Mesendoderm (in vitro differentiated cells): ENCODE measurements at regions not wholly inside any gene's neighbourhood (a gene's known extent, or its start where the extent isn't known, plus 50 kb on each side); places are given as distances from the start of the nearest gene placed in this dataset.

Experiments used
- DNase-seq: peaks from one replicate; pipeline ENCODE4 v3.0.0; 2013
- H2AK5ac ChIP-seq: 2 replicates; pipeline ENCODE4 v1.6.1; 2013; ENCODE audit warnings: low read length, inconsistent platforms
- H2BK120ac ChIP-seq: 2 replicates; pipeline ENCODE4 v1.6.1; 2013; ENCODE audit warnings: low read depth, mild to moderate bottlenecking, low read length, moderate library complexity, mixed read lengths
- H2BK15ac ChIP-seq: replicated peaks from 2 replicates; pipeline ENCODE4 v1.6.1; 2013; ENCODE audit warnings: low read depth, mild to moderate bottlenecking, moderate library complexity
- H2BK5ac ChIP-seq: 2 replicates; pipeline ENCODE4 v1.6.1; 2013; ENCODE audit warnings: low read length, inconsistent platforms
- H3K18ac ChIP-seq: 2 replicates; pipeline ENCODE4 v1.6.1; 2013; ENCODE audit warnings: mild to moderate bottlenecking, low read length, mixed read lengths
- H3K23ac ChIP-seq: one replicate; pipeline ENCODE4 v1.6.1; 2013; ENCODE audit warnings: low read length
- H3K27ac ChIP-seq: 2 replicates; pipeline ENCODE4 v1.5.1; 2013; ENCODE audit warnings: low read depth, mild to moderate bottlenecking, inconsistent platforms, low read length, moderate library complexity
- H3K27me3 ChIP-seq: 2 replicates; pipeline ENCODE4 v1.6.1; 2013; ENCODE audit warnings: low read length, control low read depth, mild to moderate bottlenecking, inconsistent platforms; ENCODE audit not compliant: insufficient read depth, poor library complexity
- H3K36me3 ChIP-seq: 2 replicates; pipeline ENCODE4 v1.6.1; 2013; ENCODE audit warnings: low read length, inconsistent platforms; ENCODE audit not compliant: control insufficient read depth, insufficient read depth
- H3K4ac ChIP-seq: one replicate; pipeline ENCODE4 v1.6.1; 2013; ENCODE audit warnings: low read depth, mild to moderate bottlenecking, low read length, moderate library complexity
- H3K4me1 ChIP-seq: 2 replicates; pipeline ENCODE4 v1.6.1; 2013; ENCODE audit warnings: low read depth, low read length, inconsistent platforms; ENCODE audit not compliant: control insufficient read depth
- H3K4me2 ChIP-seq: 2 replicates; pipeline ENCODE4 v1.6.1; 2013; ENCODE audit warnings: low read length
- H3K4me3 ChIP-seq: 2 replicates; pipeline ENCODE4 v1.5.1; 2013; ENCODE audit warnings: mild to moderate bottlenecking, low read length
- H3K56ac ChIP-seq: one replicate; pipeline ENCODE4 v1.6.1; 2013; ENCODE audit warnings: low read length
- H3K79me1 ChIP-seq: 2 replicates; pipeline ENCODE4 v1.6.1; 2013; ENCODE audit warnings: low read length, inconsistent platforms
- H3K79me2 ChIP-seq: 2 replicates; pipeline ENCODE4 v1.6.1; 2013; ENCODE audit warnings: mild to moderate bottlenecking, low read length; ENCODE audit not compliant: control insufficient read depth, insufficient read depth
- H3K9ac ChIP-seq: 2 replicates; pipeline ENCODE4 v1.6.1; 2013; ENCODE audit warnings: low read length, inconsistent platforms
- H4K5ac ChIP-seq: one replicate; pipeline ENCODE4 v1.6.1; 2013; ENCODE audit warnings: low read length
- H4K8ac ChIP-seq: one replicate; pipeline ENCODE4 v1.6.1; 2013; ENCODE audit warnings: low read depth, mild to moderate bottlenecking, control low read depth, low read length, moderate library complexity
- WGBS: extraction: QIAGEN DNeasy Blood & Tissue Kit; methylation state at CpG from one replicate; pipeline ENCODE4 v1.1.7; 2013; ENCODE audit warnings: low lambda C conversion rate, missing lambda C conversion rate; ENCODE audit not compliant: insufficient coverage; ENCODE audit errors: extremely low coverage; 5-methylcytosine and 5-hydroxymethylcytosine counted together

GRCh38 chr6:19635728-19636127, 201.4 kb upstream of the ID4 start:
- Histone ChIP-seq H3K79me2 (no peaks in the 10 kb centered on the region), H2BK5ac (no peak overlapping the region), H3K79me1 (no peaks in the 10 kb centered on the region), H3K4me1 (no peaks in the 10 kb centered on the region), H3K56ac (no peak overlapping the region), H2BK15ac (no peak overlapping the region), H3K27ac (no peak overlapping the region), H3K9ac (no peak overlapping the region), H3K4me2 (no peak overlapping the region), H3K4ac (no peak overlapping the region), H3K23ac (no peak overlapping the region), H3K27me3 (no peaks in the 10 kb centered on the region), H4K5ac (no peak overlapping the region), H3K36me3 (no peaks in the 10 kb centered on the region), H2BK120ac (no peak overlapping the region), H2AK5ac (no peak overlapping the region), H3K4me3 (no peak overlapping the region), H4K8ac (no peak overlapping the region), H3K18ac (no peak overlapping the region)
- no CpG with 5 or more reads among the region's 2 CpGs for WGBS
- no peak for DNase-seq

DNA sequence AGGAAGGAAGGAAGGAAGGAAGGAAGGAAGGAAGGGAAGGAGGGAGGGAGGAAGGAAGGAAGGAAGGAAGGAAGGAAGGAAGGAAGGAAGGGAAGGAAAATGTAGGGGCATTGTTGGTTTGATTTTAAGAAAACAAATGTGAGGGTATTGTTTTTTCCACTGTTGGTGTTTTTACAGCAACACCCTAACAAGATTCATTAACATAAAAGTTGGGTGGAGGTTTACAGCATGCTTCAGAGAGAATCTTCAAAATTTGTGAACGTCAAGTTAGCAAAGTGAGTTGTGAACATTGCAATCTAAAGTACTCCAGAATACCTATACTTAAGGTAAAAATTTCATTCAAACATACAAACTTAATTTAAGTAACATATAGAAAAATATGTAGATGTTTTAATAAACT, 200.2 kb upstream of the ID4 start:
- Histone ChIP-seq H3K79me2 (no peaks in the 10 kb centered on the region), H3K23ac (no peak overlapping the region), H2BK15ac (no peak overlapping the region), H3K56ac (no peak overlapping the region), H3K9ac (no peak overlapping the region), H2AK5ac (no peak overlapping the region), H3K27ac (no peak overlapping the region), H4K5ac (no peak overlapping the region), H2BK5ac (no peak overlapping the region), H3K79me1 (no peaks in the 10 kb centered on the region), H3K36me3 (no peaks in the 10 kb centered on the region), H3K4me1 (no peaks in the 10 kb centered on the region), H3K27me3 (no peaks in the 10 kb centered on the region), H3K18ac (no peak overlapping the region), H3K4me3 (no peak overlapping the region), H3K4me2 (no peak overlapping the region), H2BK120ac (no peak overlapping the region), H3K4ac (no peak overlapping the region), H4K8ac (no peak overlapping the region)
- no CpG with 5 or more reads among the region's 1 CpG for WGBS
- DNase-seq = no peak

- no CpG with 5 or more reads among the region's 9 CpGs for WGBS
These were observed 198.2 kb upstream of the ID4 start for GRCh38 chr6:19638931-19639330.

GRCh38 chr6:19643287-19643686, 193.9 kb upstream of the ID4 start:
- H3K4ac ChIP-seq = no peak overlapping the region
- H3K27me3 ChIP-seq = no peaks in the 10 kb centered on the region
- H2BK15ac ChIP-seq = no peak overlapping the region
- H2BK5ac ChIP-seq = no peak overlapping the region
- H4K8ac ChIP-seq = no peak overlapping the region
- H3K36me3 ChIP-seq = no peaks in the 10 kb centered on the region
- H3K4me1 ChIP-seq = no peaks in the 10 kb centered on the region
- WGBS = 100% methylated on average over 1 of the region's 2 CpGs
- H3K23ac ChIP-seq = no peak overlapping the region
- no peaks in the 10 kb centered on the region for H3K79me2 ChIP-seq
- H3K4me3 ChIP-seq = no peak overlapping the region
- H3K79me1 ChIP-seq = no peaks in the 10 kb centered on the region
- no peak overlapping the region for H2AK5ac ChIP-seq
- H3K9ac ChIP-seq = no peak overlapping the region
- H3K27ac ChIP-seq = no peak overlapping the region
- H3K4me2 ChIP-seq = no peak overlapping the region
- no peak overlapping the region for H2BK120ac ChIP-seq
- H3K56ac ChIP-seq = no peak overlapping the region
- H4K5ac ChIP-seq = no peak overlapping the region
- H3K18ac ChIP-seq = no peak overlapping the region
- no peak for DNase-seq

More at GRCh38 chr6:19638931-19639330, 198.2 kb upstream of the ID4 start:
- Histone ChIP-seq H2BK15ac (no peak overlapping the region), H3K4me3 (no peak overlapping the region), H3K27me3 (no peaks in the 10 kb centered on the region), H3K79me1 (no peaks in the 10 kb centered on the region), H3K79me2 (no peaks in the 10 kb centered on the region), H2BK120ac (no peak overlapping the region), H3K36me3 (no peaks in the 10 kb centered on the region), H2BK5ac (no peak overlapping the region), H3K18ac (no peak overlapping the region), H3K23ac (no peak overlapping the region), H4K5ac (no peak overlapping the region), H3K4me1 (no peaks in the 10 kb centered on the region), H3K27ac (no peak overlapping the region), H3K4me2 (no peak overlapping the region), H3K56ac (no peak overlapping the region), H4K8ac (no peak overlapping the region), H2AK5ac (no peak overlapping the region), H3K4ac (no peak overlapping the region), H3K9ac (no peak overlapping the region)
- no peak for DNase-seq

- no CpG with 5 or more reads among the region's 2 CpGs for WGBS
- no peaks in the 10 kb centered on the region for H3K79me2 ChIP-seq
- H3K9ac ChIP-seq = no peak overlapping the region
- H3K4ac ChIP-seq = no peak overlapping the region
- no peak overlapping the region for H2BK120ac ChIP-seq
- H3K56ac ChIP-seq = no peak overlapping the region
- no peak overlapping the region for H2BK5ac ChIP-seq
- no peak overlapping the region for H4K5ac ChIP-seq
- no peak overlapping the region for H2BK15ac ChIP-seq
- no peaks in the 10 kb centered on the region for H3K4me1 ChIP-seq
- no peak for DNase-seq
- no peaks in the 10 kb centered on the region for H3K79me1 ChIP-seq
- H3K4me2 ChIP-seq = no peak overlapping the region
- H3K4me3 ChIP-seq = no peak overlapping the region
- no peak overlapping the region for H4K8ac ChIP-seq
- H3K27me3 ChIP-seq = no peaks in the 10 kb centered on the region
- H3K27ac ChIP-seq = no peak overlapping the region
- H3K36me3 ChIP-seq = no peaks in the 10 kb centered on the region
- H2AK5ac ChIP-seq = no peak overlapping the region
- H3K18ac ChIP-seq = no peak overlapping the region
- H3K23ac ChIP-seq = no peak overlapping the region
These were observed 193.5 kb upstream of the ID4 start for GRCh38 chr6:19643713-19644112.

DNA sequence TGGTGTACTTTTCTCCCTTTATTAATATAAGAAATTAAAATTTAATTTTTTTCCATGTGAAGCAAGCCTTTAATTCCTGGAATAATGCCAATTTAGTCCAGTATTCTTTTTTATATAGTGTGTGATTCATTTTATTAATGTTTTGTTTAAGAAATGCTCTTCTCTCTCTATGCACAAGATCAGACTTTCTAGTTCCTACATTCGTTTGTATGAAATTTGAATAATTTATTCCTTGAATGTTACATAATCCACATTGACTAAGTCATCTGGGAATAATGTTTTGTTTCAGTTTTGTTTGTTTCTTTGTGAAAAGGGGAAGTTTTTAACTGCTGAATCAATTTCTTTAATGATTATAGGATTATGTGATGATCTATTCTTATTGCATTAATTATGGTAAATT, 181.4 kb upstream of the ID4 start:
- Histone ChIP-seq H3K27ac (no peak overlapping the region), H2BK15ac (no peak overlapping the region), H3K27me3 (no peaks in the 10 kb centered on the region), H3K56ac (no peak overlapping the region), H4K8ac (no peak overlapping the region), H3K4me1 (no peaks in the 10 kb centered on the region), H2AK5ac (no peak overlapping the region), H3K4ac (no peak overlapping the region), H3K23ac (no peak overlapping the region), H3K4me2 (no peak overlapping the region), H3K18ac (no peak overlapping the region), H3K9ac (no peak overlapping the region), H3K4me3 (no peak overlapping the region), H2BK120ac (no peak overlapping the region), H2BK5ac (no peak overlapping the region), H3K79me1 (no peaks in the 10 kb centered on the region), H3K36me3 (no peaks in the 10 kb centered on the region), H4K5ac (no peak overlapping the region), H3K79me2 (no peaks in the 10 kb centered on the region)
- DNase-seq = no peak
- WGBS = no CpG with 5 or more reads among the region's 1 CpG
